SK-N-SH treated with all-trans-retinoic acid at 6 μM for 48 hours (cell line): ENCODE measurements at regions not wholly inside any gene's neighbourhood (a gene's known extent, or its start where the extent isn't known, plus 50 kb on each side); places are given as distances from the start of the nearest gene placed in this dataset.
A peak's percentile ranks its signal among the peaks of the same experiment; 100 is the strongest.

Experiments used
- ATAC-seq: fragments of 200-7000 bp; cut with Tn5 transposase; 3 replicates; pipeline ENCODE4 v1.9.1; 2020; ENCODE audit warnings: mild to moderate bottlenecking, moderate library complexity
- ARNTL ChIP-seq: fragments of 450-650 bp; formaldehyde crosslinking; IDR thresholded peaks from 2 replicates; pipeline ENCODE4 v1.5.0; 2020; ENCODE audit warnings: low read depth, mild to moderate bottlenecking, moderate library complexity, borderline replicate concordance
- BACH2 ChIP-seq: fragments of 250-450 bp; sonication (Bioruptor Pico); IDR thresholded peaks from 2 replicates; pipeline ENCODE4 v1.9.0; 2021; ENCODE audit warnings: mild to moderate bottlenecking, borderline replicate concordance
- CREB5 ChIP-seq: fragments of 250-450 bp; sonication (Bioruptor Pico); IDR thresholded peaks from 2 replicates; pipeline ENCODE4 v1.5.1; 2020; ENCODE audit warnings: low read depth, mild to moderate bottlenecking, moderate library complexity
- CSDC2 ChIP-seq: fragments of 250-450 bp; sonication (Bioruptor Pico); IDR thresholded peaks from 2 replicates; pipeline ENCODE4 v1.5.0; 2020; ENCODE audit warnings: mild to moderate bottlenecking, moderate library complexity
- CSRNP3 ChIP-seq: fragments of 250-450 bp; sonication (Bioruptor Pico); IDR thresholded peaks from 2 replicates; pipeline ENCODE4 v1.5.1; 2021; ENCODE audit warnings: mild to moderate bottlenecking, moderate library complexity
- ESRRG ChIP-seq: fragments of 250-450 bp; sonication (Bioruptor Pico); IDR thresholded peaks from 2 replicates; pipeline ENCODE4 v1.6.1; 2021; ENCODE audit warnings: mild to moderate bottlenecking
- GLIS3 ChIP-seq: fragments of 250-450 bp; sonication (Bioruptor Pico); IDR thresholded peaks from 2 replicates; pipeline ENCODE4 v1.5.0; 2020; ENCODE audit warnings: mild to moderate bottlenecking, moderate library complexity
- ISL1 ChIP-seq: fragments of 250-450 bp; sonication (Bioruptor Pico); IDR thresholded peaks from 2 replicates; pipeline ENCODE4 v2.1.2; 2022; ENCODE audit warnings: mild to moderate bottlenecking, moderate library complexity
- OSR1 ChIP-seq: fragments of 250-450 bp; sonication (Bioruptor Pico); IDR thresholded peaks from 2 replicates; pipeline ENCODE4 v1.8.0; 2022; ENCODE audit warnings: moderate library complexity, mild to moderate bottlenecking, inconsistent platforms
- PATZ1 ChIP-seq: fragments of 250-450 bp; sonication (Bioruptor Pico); IDR thresholded peaks from 2 replicates; pipeline ENCODE4 v1.8.0; 2020; ENCODE audit warnings: mild to moderate bottlenecking, moderate library complexity, borderline replicate concordance
- POU6F1 ChIP-seq: fragments of 250-450 bp; sonication (Bioruptor Pico); IDR thresholded peaks from 2 replicates; pipeline ENCODE4 v1.8.0; 2021; ENCODE audit warnings: low read depth, mild to moderate bottlenecking, moderate library complexity, borderline replicate concordance
- PPARA ChIP-seq: fragments of 250-450 bp; sonication (Bioruptor Pico); IDR thresholded peaks from 2 replicates; pipeline ENCODE4 v1.5.0; 2020; ENCODE audit warnings: mild to moderate bottlenecking, borderline replicate concordance
- RARB ChIP-seq: fragments of 250-450 bp; sonication (Bioruptor Pico); IDR thresholded peaks from 2 replicates; pipeline ENCODE4 v1.8.0; 2021; ENCODE audit warnings: mild to moderate bottlenecking, moderate library complexity
- SNAI2 ChIP-seq: fragments of 250-450 bp; sonication (Bioruptor Pico); IDR thresholded peaks from 2 replicates; pipeline ENCODE4 v1.5.0; 2020; ENCODE audit warnings: mild to moderate bottlenecking, moderate library complexity
- TOX ChIP-seq: fragments of 250-450 bp; sonication (Bioruptor Pico); IDR thresholded peaks from 2 replicates; pipeline ENCODE4 v1.8.0; 2021; ENCODE audit warnings: mild to moderate bottlenecking, moderate library complexity, borderline replicate concordance
- TSHZ2 ChIP-seq: fragments of 250-450 bp; sonication (Bioruptor Pico); IDR thresholded peaks from 2 replicates; pipeline ENCODE4 v1.5.0; 2020; ENCODE audit warnings: mild to moderate bottlenecking, moderate library complexity
- ZC3H10 ChIP-seq: fragments of 250-450 bp; sonication (Bioruptor Pico); IDR thresholded peaks from 2 replicates; pipeline ENCODE4 v1.5.1; 2021; ENCODE audit warnings: mild to moderate bottlenecking, moderate library complexity
- ZFP3 ChIP-seq: fragments of 250-450 bp; sonication (Bioruptor Pico); IDR thresholded peaks from 2 replicates; pipeline ENCODE4 v1.5.0; 2020; ENCODE audit warnings: mild to moderate bottlenecking, moderate library complexity
- ZFP30 ChIP-seq: fragments of 450-650 bp; formaldehyde crosslinking; IDR thresholded peaks from 2 replicates; pipeline ENCODE4 v1.5.0; 2022; ENCODE audit warnings: mild to moderate bottlenecking, moderate library complexity
- ZNF565 ChIP-seq: fragments of 450-650 bp; formaldehyde crosslinking; conservative IDR thresholded peaks from 2 replicates; pipeline ENCODE4 v1.5.0; 2020; ENCODE audit warnings: low read depth, mild to moderate bottlenecking, moderate library complexity
- ZNF70 ChIP-seq: fragments of 450-650 bp; formaldehyde crosslinking; IDR thresholded peaks from 2 replicates; pipeline ENCODE4 v1.5.0; 2020; ENCODE audit warnings: mild to moderate bottlenecking, moderate library complexity
- ZNF8 ChIP-seq: fragments of 450-650 bp; formaldehyde crosslinking; IDR thresholded peaks from 2 replicates; pipeline ENCODE4 v1.5.0; 2020; ENCODE audit warnings: mild to moderate bottlenecking, moderate library complexity

GRCh38 chr10:88198023-88198422 is 334.6 kb downstream of the PTEN start:
- TF ChIP-seq ESRRG (CRISPR knock-in tag) (no peak), TSHZ2 (no peak), TOX (no peak), ZFP3 (CRISPR knock-in tag) (no peak), ZNF565 (CRISPR knock-in tag) (no peak), ZNF8 (no peak), RARB (CRISPR knock-in tag) (no peak), CSRNP3 (CRISPR knock-in tag) (no peak), ARNTL (CRISPR knock-in tag) (no peak), POU6F1 (CRISPR knock-in tag) (no peak), ZC3H10 (CRISPR knock-in tag) (no peak), PPARA (CRISPR knock-in tag) (no peak), PATZ1 (CRISPR knock-in tag) (no peak), GLIS3 (no peak)
- ATAC-seq = no peak

GRCh38 chr10:88200312-88201032 is 337.0 kb downstream of the PTEN start:
- no peak for ATAC-seq
- TF ChIP-seq TOX = no peak
- TF ChIP-seq CREB5 = no peak
- no peak for TF ChIP-seq ZFP30 (CRISPR knock-in tag)

- TF ChIP-seq ZC3H10 (CRISPR knock-in tag) = no peak
- no peak for TF ChIP-seq ZNF565 (CRISPR knock-in tag)
- TF ChIP-seq ZFP3 (CRISPR knock-in tag) = no peak
- TF ChIP-seq CREB5 = no peak
- no peak for TF ChIP-seq ZNF70
- no peak for TF ChIP-seq BACH2 (CRISPR knock-in tag)
- TF ChIP-seq SNAI2 (CRISPR knock-in tag) = no peak
- TF ChIP-seq PPARA (CRISPR knock-in tag) = no peak
- TF ChIP-seq CSDC2 = no peak
- TF ChIP-seq ISL1 = no peak
- TF ChIP-seq OSR1 (CRISPR knock-in tag) = no peak
- ATAC-seq = peak; percentile 66
Measured at GRCh38 chr10:88205842-88206446, 342.5 kb downstream of the PTEN start.
